Panc1 (cell line): ENCODE measurements at regions not wholly inside any gene's neighbourhood (a gene's known extent, or its start where the extent isn't known, plus 50 kb on each side); places are given as distances from the start of the nearest gene placed in this dataset.

Source experiments
- ATAC-seq: fragments of 200-7000 bp; cut with Tn5 transposase; 2 replicates; pipeline ENCODE4 v1.9.1; 2020; ENCODE audit warnings: mild to moderate bottlenecking, moderate library complexity
- BruUV-seq: library from RNA; stranded (reverse); fragments of 400-500 nt; replicated peaks from 2 replicates; lab custom pipeline; 2021; lab: Mats Ljungman, UMichigan
- CTCF ChIA-PET: fragments of 300-600 bp; sonication (Branson Sonifier 250); formaldehyde crosslinking; loops from one replicate; lab custom pipeline; 2022; ENCODE audit warnings: antibody characterized with exemption; lab: Charles Lee
- POLR2A ChIA-PET: fragments of 300-600 bp; sonication (Branson Sonifier 250); formaldehyde crosslinking; loops from one replicate; lab custom pipeline; 2022; ENCODE audit warnings: antibody characterized with exemption; lab: Charles Lee
- DNase-seq: peaks from one replicate; pipeline ENCODE4 v3.0.0-alpha.2; 2010; ENCODE audit warnings: low read depth, low spot score
- H3K27ac ChIP-seq: 2 replicates; pipeline ENCODE4 v1.5.1; 2011; ENCODE audit warnings: mild to moderate bottlenecking, low read length, inconsistent platforms
- H3K27me3 ChIP-seq: fragments of 200-500 bp; sonication (Bioruptor generic); 2 replicates; pipeline ENCODE4 v1.6.0; 2014; ENCODE audit warnings: low read length, inconsistent platforms; ENCODE audit not compliant: control insufficient read depth, insufficient read depth
- H3K36me3 ChIP-seq: fragments of 200-500 bp; sonication (Bioruptor generic); 2 replicates; pipeline ENCODE4 v1.5.1; 2014; ENCODE audit warnings: inconsistent platforms, mild to moderate bottlenecking, low read length, moderate library complexity; ENCODE audit not compliant: control insufficient read depth, insufficient read depth
- H3K4me1 ChIP-seq: 2 replicates; pipeline ENCODE4 v1.5.1; 2011; ENCODE audit warnings: inconsistent platforms, mild to moderate bottlenecking, low read length, moderate library complexity; ENCODE audit not compliant: control insufficient read depth, insufficient read depth
- H3K4me3 ChIP-seq, 2 experiments: 2 replicates each; pipeline ENCODE4 v1.5.1; 2011 to 2012; ENCODE audit warnings: low read depth in 2 of 2, low read length in 2 of 2, mild to moderate bottlenecking in 2 of 2, inconsistent platforms in 1 of 2, moderate library complexity in 1 of 2
- H3K9me3 ChIP-seq: fragments of 200-500 bp; sonication (Bioruptor generic); 2 replicates; pipeline ENCODE4 v1.5.1; 2014; ENCODE audit warnings: low read depth, mild to moderate bottlenecking, inconsistent platforms, low read length, moderate library complexity; ENCODE audit not compliant: control insufficient read depth, insufficient read depth
- POLR2AphosphoS5 ChIP-seq: IDR thresholded peaks from 2 replicates; pipeline ENCODE4 v1.6.1; 2012; ENCODE audit warnings: mild to moderate bottlenecking, low read depth, low read length, moderate library complexity
- SIN3A ChIP-seq: IDR thresholded peaks from 2 replicates; pipeline ENCODE4 v1.6.1; 2012; ENCODE audit warnings: low read depth, mild to moderate bottlenecking, low read length, moderate library complexity, borderline replicate concordance; ENCODE audit not compliant: insufficient read depth
- TCF7L2 ChIP-seq: IDR thresholded peaks from 2 replicates; pipeline ENCODE4 v1.6.1; 2011; ENCODE audit warnings: mild to moderate bottlenecking, low read depth, low read length, inconsistent platforms
- in situ Hi-C: cut with HindIII; loops from 2 replicates; pipeline ENCODE4 v1.10.0; 2016; ENCODE audit warnings: low sequenced_read_pairs, low pct_unique_long_range_greater_than_20kb
- intact Hi-C: fragments of 100-400 bp; cut with micrococcal nuclease; formaldehyde crosslinking; loops from one replicate; pipeline ENCODE4 v1.10.0; 2022; ENCODE audit not compliant: unreplicated experiment
- TF ChIP-seq, protein P1 (sequence below), 2 experiments: IDR thresholded peaks; 2 replicates each; pipeline ENCODE4 v1.6.1; 2011 to 2012; ENCODE audit warnings: low read depth in 2 of 2, control low read depth in 1 of 2, low read length in 1 of 2, mild to moderate bottlenecking in 1 of 2, moderate library complexity in 1 of 2; ENCODE audit not compliant: insufficient read depth in 1 of 2
- TF ChIP-seq, protein P2 (sequence below): fragments of 450-650 bp; IDR thresholded peaks from 2 replicates; pipeline ENCODE4 v1.5.1; 2017; ENCODE audit warnings: mild to moderate bottlenecking

DNA sequence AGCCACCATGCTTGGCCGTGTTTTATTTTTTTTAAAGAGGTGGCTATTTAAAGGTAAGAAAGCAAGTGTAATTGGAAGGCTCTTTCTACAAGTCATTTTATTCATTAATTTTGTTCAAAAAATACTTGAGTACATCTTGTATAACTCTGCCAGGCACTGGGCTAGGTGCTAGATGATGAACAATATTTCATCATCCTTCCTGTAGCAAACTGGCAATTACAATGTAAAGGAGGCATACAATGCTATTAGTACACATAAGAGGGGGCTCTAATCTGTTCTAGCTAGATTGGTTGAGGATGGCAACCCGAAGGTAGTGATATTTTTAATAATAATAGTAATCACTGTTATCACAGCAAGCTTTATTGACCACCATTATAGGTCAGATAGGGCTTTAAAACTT is 215.5 kb upstream of the KLF14 start:
- H3K36me3 ChIP-seq: peaks cover 3% of the 10 kb centered on the region
- H3K4me3 ChIP-seq: no peak overlapping the region
- no TSS peak for BruUV-seq
- DNase-seq: no peak
- intact Hi-C loops: no loop called here
- H3K4me1 ChIP-seq: peaks cover 77% of the 10 kb centered on the region
- ChIA-PET CTCF (no interaction called here), POLR2A (no interaction called here)
- no peaks in the 10 kb centered on the region for H3K9me3 ChIP-seq
- H3K27ac ChIP-seq: peak overlapping the region; percentile 71
- no peak for TF ChIP-seq SIN3A
- TF ChIP-seq, protein P1, sequence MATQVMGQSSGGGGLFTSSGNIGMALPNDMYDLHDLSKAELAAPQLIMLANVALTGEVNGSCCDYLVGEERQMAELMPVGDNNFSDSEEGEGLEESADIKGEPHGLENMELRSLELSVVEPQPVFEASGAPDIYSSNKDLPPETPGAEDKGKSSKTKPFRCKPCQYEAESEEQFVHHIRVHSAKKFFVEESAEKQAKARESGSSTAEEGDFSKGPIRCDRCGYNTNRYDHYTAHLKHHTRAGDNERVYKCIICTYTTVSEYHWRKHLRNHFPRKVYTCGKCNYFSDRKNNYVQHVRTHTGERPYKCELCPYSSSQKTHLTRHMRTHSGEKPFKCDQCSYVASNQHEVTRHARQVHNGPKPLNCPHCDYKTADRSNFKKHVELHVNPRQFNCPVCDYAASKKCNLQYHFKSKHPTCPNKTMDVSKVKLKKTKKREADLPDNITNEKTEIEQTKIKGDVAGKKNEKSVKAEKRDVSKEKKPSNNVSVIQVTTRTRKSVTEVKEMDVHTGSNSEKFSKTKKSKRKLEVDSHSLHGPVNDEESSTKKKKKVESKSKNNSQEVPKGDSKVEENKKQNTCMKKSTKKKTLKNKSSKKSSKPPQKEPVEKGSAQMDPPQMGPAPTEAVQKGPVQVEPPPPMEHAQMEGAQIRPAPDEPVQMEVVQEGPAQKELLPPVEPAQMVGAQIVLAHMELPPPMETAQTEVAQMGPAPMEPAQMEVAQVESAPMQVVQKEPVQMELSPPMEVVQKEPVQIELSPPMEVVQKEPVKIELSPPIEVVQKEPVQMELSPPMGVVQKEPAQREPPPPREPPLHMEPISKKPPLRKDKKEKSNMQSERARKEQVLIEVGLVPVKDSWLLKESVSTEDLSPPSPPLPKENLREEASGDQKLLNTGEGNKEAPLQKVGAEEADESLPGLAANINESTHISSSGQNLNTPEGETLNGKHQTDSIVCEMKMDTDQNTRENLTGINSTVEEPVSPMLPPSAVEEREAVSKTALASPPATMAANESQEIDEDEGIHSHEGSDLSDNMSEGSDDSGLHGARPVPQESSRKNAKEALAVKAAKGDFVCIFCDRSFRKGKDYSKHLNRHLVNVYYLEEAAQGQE (IDR thresholded peaks at IDR 0.05; ENCODE audit: insufficient read depth in 1 of 2, low read depth in 2 of 2, low read length in 1 of 2): no peak
- no peak for TF ChIP-seq POLR2AphosphoS5
- no peak for TF ChIP-seq TCF7L2
- TF ChIP-seq, protein P2, sequence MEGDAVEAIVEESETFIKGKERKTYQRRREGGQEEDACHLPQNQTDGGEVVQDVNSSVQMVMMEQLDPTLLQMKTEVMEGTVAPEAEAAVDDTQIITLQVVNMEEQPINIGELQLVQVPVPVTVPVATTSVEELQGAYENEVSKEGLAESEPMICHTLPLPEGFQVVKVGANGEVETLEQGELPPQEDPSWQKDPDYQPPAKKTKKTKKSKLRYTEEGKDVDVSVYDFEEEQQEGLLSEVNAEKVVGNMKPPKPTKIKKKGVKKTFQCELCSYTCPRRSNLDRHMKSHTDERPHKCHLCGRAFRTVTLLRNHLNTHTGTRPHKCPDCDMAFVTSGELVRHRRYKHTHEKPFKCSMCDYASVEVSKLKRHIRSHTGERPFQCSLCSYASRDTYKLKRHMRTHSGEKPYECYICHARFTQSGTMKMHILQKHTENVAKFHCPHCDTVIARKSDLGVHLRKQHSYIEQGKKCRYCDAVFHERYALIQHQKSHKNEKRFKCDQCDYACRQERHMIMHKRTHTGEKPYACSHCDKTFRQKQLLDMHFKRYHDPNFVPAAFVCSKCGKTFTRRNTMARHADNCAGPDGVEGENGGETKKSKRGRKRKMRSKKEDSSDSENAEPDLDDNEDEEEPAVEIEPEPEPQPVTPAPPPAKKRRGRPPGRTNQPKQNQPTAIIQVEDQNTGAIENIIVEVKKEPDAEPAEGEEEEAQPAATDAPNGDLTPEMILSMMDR: no peak
- no peak for ATAC-seq
- no peaks in the 10 kb centered on the region for H3K27me3 ChIP-seq
- in situ Hi-C loops: no loop called here

DNA sequence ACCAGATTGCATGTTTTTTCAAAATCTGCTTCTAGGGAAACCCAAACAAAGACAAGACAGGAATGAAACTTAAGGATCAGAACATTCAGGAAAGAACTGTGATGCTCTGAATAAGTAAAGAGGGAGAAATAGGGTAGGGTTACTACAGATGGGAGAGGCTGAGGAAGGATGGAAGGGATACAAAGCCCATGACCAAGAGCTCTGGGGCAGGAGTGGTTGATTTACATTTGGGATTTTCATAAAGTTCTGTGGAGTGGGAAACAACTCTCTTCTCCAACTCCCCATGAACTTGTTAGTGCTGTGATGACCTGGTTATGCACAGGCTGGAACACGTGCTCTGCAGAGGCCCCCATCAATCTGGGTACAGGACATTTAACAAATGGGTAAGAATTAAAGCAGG is 216.0 kb upstream of the KLF14 start:
- Histone ChIP-seq H3K9me3 (no peaks in the 10 kb centered on the region), H3K27me3 (no peaks in the 10 kb centered on the region), H3K36me3 (no peaks in the 10 kb centered on the region), H3K4me3 (no peak overlapping the region), H3K4me1 (peaks cover 73% of the 10 kb centered on the region), H3K27ac (peak overlapping the region; percentile 71)
- no peak for TF ChIP-seq SIN3A
- TF ChIP-seq, protein P2: no peak
- TF ChIP-seq, protein P1 (IDR thresholded peaks at IDR 0.05; ENCODE audit: insufficient read depth in 1 of 2, low read depth in 2 of 2, low read length in 1 of 2): no peak
- TF ChIP-seq TCF7L2: no peak
- no peak for TF ChIP-seq POLR2AphosphoS5
- in situ Hi-C loops (no loop called here), intact Hi-C loops (no loop called here)
- ATAC-seq (no peak), DNase-seq (no peak)
- no TSS peak for BruUV-seq
- POLR2A ChIA-PET: no interaction called here
- CTCF ChIA-PET: no interaction called here
